Activated T-helper 2 cell treated with anti-CD3 and anti-CD28 coated beads, Interferon-gamma antibody, Interleukin-2, Interleukin-4, amounts not matched to agents 10 μg/mL and 5 μg/mL and 100 μg/mL, durations not matched to agents 14 hours and 24 hours and 36 hours (primary cell): ENCODE measurements at regions not wholly inside any gene's neighbourhood (a gene's known extent, or its start where the extent isn't known, plus 50 kb on each side); places are given as distances from the start of the nearest gene placed in this dataset.
"Not testable (repeated sequence)": the region's sequence is repeated elsewhere in the genome, so short reads cannot be mapped to it uniquely, and the experiment has no call there.

Experiments used
- DNase-seq: peaks from one replicate; pipeline ENCODE4 v3.0.0; 2021; ENCODE audit warnings: low spot score
- H3K27ac Mint-ChIP-seq: one replicate; pipeline ENCODE4 v1.8.0; 2021; ENCODE audit warnings: mixed read lengths
- H3K27me3 Mint-ChIP-seq: one replicate; pipeline ENCODE4 v1.8.0; 2021; ENCODE audit warnings: low read depth, mixed read lengths
- H3K36me3 Mint-ChIP-seq: one replicate; pipeline ENCODE4 v1.8.0; 2021; ENCODE audit warnings: low read depth, mixed read lengths
- H3K4me1 Mint-ChIP-seq: one replicate; pipeline ENCODE4 v1.8.0; 2021; ENCODE audit warnings: low read depth, mixed read lengths
- H3K4me3 Mint-ChIP-seq: one replicate; pipeline ENCODE4 v1.8.0; 2021; ENCODE audit warnings: low read depth, mild to moderate bottlenecking, moderate library complexity, mixed read lengths
- H3K9me3 Mint-ChIP-seq: one replicate; pipeline ENCODE4 v1.8.0; 2021; ENCODE audit warnings: mixed read lengths
- intact Hi-C: fragments of 100-400 bp; cut with micrococcal nuclease; formaldehyde crosslinking; loops from one replicate; pipeline ENCODE4 v1.15.1; 2023

DNA sequence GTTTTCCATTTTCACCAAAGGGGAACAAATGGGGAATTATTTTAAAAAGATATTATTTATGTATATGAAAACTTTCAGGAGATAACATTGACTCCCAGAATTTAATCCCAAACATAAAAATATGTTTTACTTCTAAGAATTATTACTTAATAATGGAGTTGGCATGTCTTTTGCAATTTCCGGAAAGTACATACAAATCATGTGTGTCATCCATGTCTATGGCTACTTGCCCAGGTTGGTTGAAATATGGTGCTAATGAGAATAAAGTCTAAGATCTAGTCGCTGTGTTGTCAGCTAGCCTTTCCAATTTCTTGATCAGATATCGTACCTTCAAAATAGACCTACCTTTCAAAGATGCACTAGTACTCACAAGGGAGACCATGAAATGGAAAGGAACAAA is 1003.2 kb upstream of the PCDH20 start:
- Mint-ChIP-seq H3K4me1 (no peaks in the 10 kb centered on the region), H3K27me3 (no peaks in the 10 kb centered on the region), H3K9me3 (no peaks in the 10 kb centered on the region), H3K27ac (no peak overlapping the region), H3K36me3 (no peaks in the 10 kb centered on the region), H3K4me3 (no peak overlapping the region)
- no peak for DNase-seq
- intact Hi-C loops, result no loop called here

DNA sequence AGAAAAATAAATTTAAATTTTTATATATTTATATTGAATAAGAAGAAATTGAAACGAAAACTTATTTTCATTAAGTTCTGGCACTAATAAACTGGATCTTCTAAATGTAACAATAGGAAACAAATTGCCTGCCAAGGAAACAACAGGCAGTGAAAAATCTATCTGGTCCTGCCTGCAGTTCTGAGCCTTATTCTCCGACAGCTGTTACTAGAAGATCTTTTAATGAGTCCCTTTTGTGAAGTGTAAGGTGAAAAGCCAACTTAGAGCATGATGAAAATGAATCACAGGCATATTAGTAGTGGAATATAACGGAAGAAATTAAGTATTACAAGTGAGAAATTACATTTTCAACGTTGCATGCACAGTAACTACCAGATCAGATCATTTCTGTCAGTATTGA is 1002.7 kb upstream of the PCDH20 start:
- intact Hi-C loops, result no loop called here
- DNase-seq, result no peak
- no peaks in the 10 kb centered on the region for H3K27me3 Mint-ChIP-seq
- H3K36me3 Mint-ChIP-seq, result no peaks in the 10 kb centered on the region
- H3K27ac Mint-ChIP-seq, result no peak overlapping the region
- H3K4me1 Mint-ChIP-seq, result no peaks in the 10 kb centered on the region
- H3K4me3 Mint-ChIP-seq, result no peak overlapping the region
- H3K9me3 Mint-ChIP-seq, result no peaks in the 10 kb centered on the region

DNA sequence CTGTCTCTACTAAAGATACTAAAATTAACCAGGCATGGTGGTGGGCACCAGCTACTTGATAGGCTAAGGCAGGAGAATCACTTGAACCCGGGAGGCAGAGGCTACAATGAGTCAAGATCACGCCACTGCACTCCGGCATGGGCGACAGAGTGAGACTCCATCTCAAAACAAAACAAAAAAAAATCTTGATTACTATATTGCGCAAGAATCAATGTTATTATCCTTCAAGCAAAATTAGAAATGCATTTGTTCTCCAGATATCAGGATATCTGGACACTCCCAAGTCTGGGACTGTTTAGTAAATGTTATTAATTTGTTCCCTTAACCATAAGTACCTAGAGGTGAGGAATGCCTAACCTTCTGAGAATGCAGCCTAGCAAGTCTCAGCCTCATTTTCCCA is 992.2 kb upstream of the PCDH20 start:
- intact Hi-C loops, result no loop called here
- H3K9me3 Mint-ChIP-seq, result peaks cover 34% of the 10 kb centered on the region
- H3K27ac Mint-ChIP-seq, result no peak overlapping the region
- no peak for DNase-seq
- no peaks in the 10 kb centered on the region for H3K4me1 Mint-ChIP-seq
- no peaks in the 10 kb centered on the region for H3K27me3 Mint-ChIP-seq
- H3K36me3 Mint-ChIP-seq, result no peaks in the 10 kb centered on the region
- H3K4me3 Mint-ChIP-seq, result no peak overlapping the region

DNA sequence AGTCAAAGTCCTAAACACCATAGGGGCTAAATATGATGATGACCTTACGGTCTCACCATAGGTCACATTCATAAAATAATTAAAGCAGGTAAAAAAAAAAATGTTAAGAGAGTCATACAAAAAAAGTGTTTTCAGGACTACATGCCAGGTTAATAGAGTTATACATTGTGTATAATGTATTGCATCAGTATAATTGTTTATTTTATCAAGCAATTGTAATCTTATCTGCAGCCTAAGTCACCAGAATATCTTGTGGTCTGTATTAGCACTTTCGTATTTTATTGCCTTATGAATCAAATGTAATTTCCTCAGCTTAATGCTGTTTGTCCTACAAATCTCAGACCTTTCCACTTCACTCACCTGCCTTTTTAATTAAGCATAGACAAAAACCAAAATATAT is 972.9 kb upstream of the PCDH20 start:
- H3K4me3 Mint-ChIP-seq, result no peak overlapping the region
- no peak for DNase-seq
- H3K9me3 Mint-ChIP-seq, result peaks cover 4% of the 10 kb centered on the region
- no peaks in the 10 kb centered on the region for H3K27me3 Mint-ChIP-seq
- intact Hi-C loops, result no loop called here
- H3K27ac Mint-ChIP-seq, result no peak overlapping the region
- H3K4me1 Mint-ChIP-seq, result no peaks in the 10 kb centered on the region
- H3K36me3 Mint-ChIP-seq, result no peaks in the 10 kb centered on the region

DNA sequence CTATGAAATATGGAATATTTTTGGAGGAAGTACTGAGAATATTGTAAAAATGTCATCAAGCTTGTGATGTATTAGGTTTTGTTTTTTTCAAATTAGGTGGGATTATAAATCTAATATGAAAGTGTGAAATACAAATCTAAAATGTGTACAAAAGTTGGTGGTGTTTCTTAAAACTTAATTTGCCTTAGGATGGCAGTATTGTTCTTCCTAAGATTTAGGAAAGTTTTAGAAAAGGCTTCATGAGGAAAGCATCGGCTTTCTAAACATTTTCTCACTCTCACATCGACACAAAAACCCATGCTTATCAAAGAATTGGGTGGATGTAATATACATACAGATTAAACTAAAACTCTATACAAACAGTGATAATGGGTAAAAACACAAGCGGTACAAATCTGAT is 972.0 kb upstream of the PCDH20 start:
- Mint-ChIP-seq H3K9me3 (peaks cover 4% of the 10 kb centered on the region), H3K4me3 (no peak overlapping the region), H3K27me3 (no peaks in the 10 kb centered on the region), H3K27ac (no peak overlapping the region), H3K36me3 (no peaks in the 10 kb centered on the region), H3K4me1 (no peaks in the 10 kb centered on the region)
- no peak for DNase-seq
- intact Hi-C loops, result no loop called here

DNA sequence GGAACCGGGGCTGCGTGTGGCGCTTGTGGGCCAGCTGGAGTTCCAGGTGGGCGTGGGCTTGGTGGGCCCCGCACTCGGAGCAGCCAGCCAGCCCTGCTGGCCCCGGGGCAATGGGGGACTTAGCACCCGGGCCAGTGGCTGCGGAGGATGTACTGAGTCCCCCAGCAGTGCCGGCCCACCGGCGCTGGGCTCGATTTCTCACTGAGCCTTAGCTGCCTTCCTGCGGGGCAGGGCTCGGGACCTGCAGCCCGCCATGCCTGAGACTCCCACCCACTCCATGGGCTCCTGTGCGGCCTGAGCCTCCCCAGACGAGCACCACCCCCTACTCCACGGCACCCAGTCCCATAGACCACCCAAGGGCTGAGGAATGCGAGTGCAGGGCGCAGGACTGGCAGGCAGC is 963.6 kb upstream of the PCDH20 start:
- intact Hi-C loops, H3K4me3 Mint-ChIP-seq, H3K27ac Mint-ChIP-seq, H3K27me3 Mint-ChIP-seq, DNase-seq, H3K36me3 Mint-ChIP-seq, H3K4me1 Mint-ChIP-seq: not testable (repeated sequence)
- peaks cover 12% of the 10 kb centered on the region for H3K9me3 Mint-ChIP-seq

DNA sequence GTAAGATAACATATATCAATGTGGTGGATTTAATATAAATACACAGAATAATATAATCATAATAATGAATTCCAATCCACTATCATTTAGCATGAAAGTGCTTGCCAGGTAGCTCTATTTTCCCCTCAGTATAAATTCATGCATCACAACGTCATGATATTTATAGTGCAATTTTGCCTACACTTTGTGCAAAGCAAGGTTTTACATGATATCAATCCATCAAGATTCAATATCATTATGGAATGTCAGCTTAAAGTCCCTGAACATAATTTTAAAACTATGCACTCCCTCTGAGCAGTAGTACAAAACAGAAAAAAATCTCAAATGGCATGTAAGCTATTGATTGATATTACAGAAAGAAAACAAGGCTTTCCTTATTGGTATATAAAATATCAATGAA is 962.2 kb upstream of the PCDH20 start:
- no peak for DNase-seq
- Mint-ChIP-seq H3K27ac (no peak overlapping the region), H3K9me3 (peaks cover 12% of the 10 kb centered on the region), H3K4me3 (no peak overlapping the region), H3K4me1 (no peaks in the 10 kb centered on the region), H3K27me3 (no peaks in the 10 kb centered on the region), H3K36me3 (no peaks in the 10 kb centered on the region)
- intact Hi-C loops, result no loop called here

DNA sequence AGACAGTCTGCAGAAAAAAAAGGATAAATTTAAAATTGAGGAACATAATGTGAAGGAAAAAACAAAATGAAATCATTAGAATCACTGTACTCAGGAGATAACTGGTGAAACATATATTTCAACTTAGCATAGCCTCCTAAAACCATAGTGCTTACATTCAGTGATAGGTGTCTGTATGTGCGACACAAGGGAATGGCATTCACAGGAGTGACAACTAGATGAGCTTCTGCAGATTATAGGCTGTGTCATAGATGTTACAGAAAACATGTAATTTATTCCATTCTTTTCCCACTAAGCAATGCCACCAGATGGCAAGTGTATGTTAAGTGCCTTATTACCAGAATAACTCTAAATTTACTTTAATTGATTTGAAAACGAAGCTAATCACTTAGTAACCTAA is 960.0 kb upstream of the PCDH20 start:
- no peak for DNase-seq
- Mint-ChIP-seq H3K4me3 (no peak overlapping the region), H3K27me3 (no peaks in the 10 kb centered on the region), H3K9me3 (peaks cover 6% of the 10 kb centered on the region), H3K36me3 (no peaks in the 10 kb centered on the region), H3K27ac (no peak overlapping the region), H3K4me1 (no peaks in the 10 kb centered on the region)
- intact Hi-C loops, result no loop called here

DNA sequence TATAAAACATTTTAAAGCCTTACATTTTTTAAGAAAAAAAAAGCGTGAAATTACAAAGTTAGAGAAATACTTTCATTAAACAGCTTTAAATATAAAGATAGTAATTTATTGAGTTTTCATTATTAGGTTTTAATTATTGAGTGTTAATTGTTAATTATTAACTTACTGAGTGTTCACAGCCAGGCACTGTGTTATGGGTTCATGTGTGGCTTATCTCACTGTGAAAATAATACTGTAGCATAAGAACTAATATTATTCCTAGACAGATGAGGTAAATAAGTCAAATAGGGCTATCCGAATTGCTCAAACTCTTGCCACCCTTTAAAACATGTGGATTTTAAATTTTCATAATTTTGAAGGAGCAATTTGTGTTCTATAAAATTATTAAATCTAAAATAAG is 956.1 kb upstream of the PCDH20 start:
- intact Hi-C loops, result no loop called here
- DNase-seq, result no peak
- Mint-ChIP-seq H3K4me3 (no peak overlapping the region), H3K4me1 (no peaks in the 10 kb centered on the region), H3K36me3 (no peaks in the 10 kb centered on the region), H3K27ac (no peak overlapping the region), H3K27me3 (no peaks in the 10 kb centered on the region), H3K9me3 (peaks cover 8% of the 10 kb centered on the region)

DNA sequence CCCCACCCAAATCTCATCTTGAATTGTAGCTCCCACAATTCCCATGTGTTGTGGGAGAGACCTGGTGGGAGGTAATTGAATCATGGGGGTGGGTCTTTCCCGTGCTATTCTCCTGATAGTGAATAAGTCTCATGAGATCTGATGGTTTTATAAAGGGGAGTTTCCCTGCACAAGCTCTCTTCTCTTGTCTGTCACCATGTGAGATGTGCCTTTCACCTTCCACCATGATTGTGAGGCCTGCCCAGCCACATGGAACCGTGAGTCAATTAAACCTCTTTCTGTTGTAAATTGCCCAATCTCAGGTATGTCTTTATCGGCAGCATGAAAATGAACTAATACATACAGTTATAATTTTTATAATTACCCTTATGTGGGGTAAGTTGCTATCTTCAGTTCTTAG is 952.3 kb upstream of the PCDH20 start:
- H3K4me1 Mint-ChIP-seq, H3K27ac Mint-ChIP-seq, intact Hi-C loops, H3K27me3 Mint-ChIP-seq, H3K36me3 Mint-ChIP-seq, DNase-seq, H3K4me3 Mint-ChIP-seq, H3K9me3 Mint-ChIP-seq: not testable (repeated sequence)

DNA sequence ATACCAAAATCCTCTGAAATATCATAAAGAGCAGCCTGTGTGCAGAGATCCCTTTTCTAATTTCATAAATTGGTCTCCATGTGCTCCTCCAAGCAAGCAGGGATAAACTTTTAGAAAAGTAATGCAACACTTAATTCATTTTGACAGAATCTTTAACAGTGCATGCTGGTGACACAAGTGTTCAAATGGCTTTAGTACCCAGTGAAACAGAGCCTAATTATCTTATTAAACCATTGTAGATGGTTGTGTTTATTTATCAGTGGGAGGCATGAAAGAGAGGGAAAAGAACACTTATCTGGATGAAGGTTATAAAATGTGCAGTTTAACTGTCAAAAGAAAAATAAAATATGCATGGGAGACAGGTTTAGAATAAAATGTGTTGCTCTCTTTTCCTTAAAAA is 945.0 kb upstream of the PCDH20 start:
- H3K4me1 Mint-ChIP-seq, result no peaks in the 10 kb centered on the region

DNA sequence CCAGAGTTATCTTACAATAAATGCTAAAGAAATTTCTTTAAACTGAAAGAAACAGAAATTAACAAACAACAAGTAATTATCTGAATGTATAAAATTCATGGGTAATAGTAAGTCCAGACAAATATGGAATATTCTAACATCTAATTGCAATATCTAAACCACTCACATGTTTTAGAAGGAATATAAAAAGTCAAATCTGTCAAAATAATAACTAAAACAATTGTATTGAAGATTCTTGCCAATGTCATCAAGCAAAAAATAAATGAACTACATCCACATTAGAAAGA is 942.9 kb upstream of the PCDH20 start:
- DNase-seq, result no peak
- Mint-ChIP-seq H3K27ac (no peak overlapping the region), H3K9me3 (peaks cover 10% of the 10 kb centered on the region), H3K4me3 (no peak overlapping the region), H3K4me1 (no peaks in the 10 kb centered on the region), H3K27me3 (no peaks in the 10 kb centered on the region), H3K36me3 (no peaks in the 10 kb centered on the region)
- intact Hi-C loops, result no loop called here

More for the DNA sequence above, 945.0 kb upstream of the PCDH20 start:
- Mint-ChIP-seq H3K4me3 (no peak overlapping the region), H3K27me3 (no peaks in the 10 kb centered on the region), H3K36me3 (no peaks in the 10 kb centered on the region), H3K9me3 (peaks cover 4% of the 10 kb centered on the region), H3K27ac (no peak overlapping the region)
- no peak for DNase-seq
- intact Hi-C loops, result no loop called here

DNA sequence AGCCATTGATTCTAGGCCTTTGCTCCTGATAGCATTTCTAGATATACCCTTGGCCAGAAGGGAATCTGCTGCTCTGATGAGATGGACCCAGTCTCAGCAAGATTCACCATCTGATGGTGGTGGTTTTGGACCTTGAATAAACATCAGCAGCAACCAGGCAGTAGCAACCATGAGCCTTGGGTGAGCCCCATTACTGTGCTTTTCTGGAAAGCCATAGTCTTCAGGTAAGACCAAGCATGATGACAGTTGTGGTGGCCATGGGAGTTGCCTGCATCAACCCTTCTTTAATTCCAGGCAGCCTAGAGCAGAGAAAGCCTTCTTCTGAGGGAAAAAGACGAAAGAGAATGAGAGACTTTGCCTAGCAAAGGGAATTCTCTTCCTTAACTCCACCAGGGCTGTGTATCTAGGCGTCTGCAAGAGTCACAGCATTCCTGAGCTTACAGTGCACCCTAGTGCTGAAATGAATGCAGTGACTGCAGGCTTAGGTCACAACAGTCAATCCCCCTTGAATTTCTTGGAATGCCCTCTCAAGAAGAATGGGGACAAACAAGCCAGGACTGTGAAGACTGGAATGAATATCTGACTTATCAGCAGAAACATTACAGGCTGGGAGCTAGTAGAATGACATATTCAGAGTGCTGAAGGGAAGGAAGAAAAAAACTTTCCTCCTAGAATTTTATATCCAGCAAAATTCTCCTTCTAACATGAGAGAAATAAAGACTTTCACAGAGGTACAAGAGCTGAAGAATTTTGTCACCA is 942.4 kb upstream of the PCDH20 start:
- Mint-ChIP-seq H3K4me3 (no peak overlapping the region), H3K27ac (no peak overlapping the region), H3K4me1 (no peaks in the 10 kb centered on the region), H3K36me3 (no peaks in the 10 kb centered on the region), H3K27me3 (no peaks in the 10 kb centered on the region), H3K9me3 (peaks cover 11% of the 10 kb centered on the region)
- intact Hi-C loops, result no loop called here
- no peak for DNase-seq

DNA sequence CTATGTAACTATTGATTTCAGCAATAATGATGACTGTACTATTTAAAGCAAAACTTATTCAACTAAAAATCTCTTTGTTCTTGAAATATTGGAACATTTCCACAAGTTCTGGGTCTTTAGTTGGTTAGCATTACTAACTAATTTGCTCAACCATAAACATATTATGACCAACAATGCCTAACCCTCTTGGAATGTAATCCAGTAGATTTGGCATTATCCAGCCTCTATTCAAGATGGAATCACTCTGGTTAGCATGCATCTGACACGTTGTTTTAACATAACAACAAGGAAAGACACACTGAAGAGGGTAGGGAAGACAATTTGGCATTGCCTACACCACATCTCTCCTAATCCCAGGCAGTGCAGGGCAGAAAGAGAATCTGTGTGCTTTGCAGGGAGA is 941.3 kb upstream of the PCDH20 start:
- H3K9me3 Mint-ChIP-seq, result peaks cover 14% of the 10 kb centered on the region
- H3K27me3 Mint-ChIP-seq, result no peaks in the 10 kb centered on the region
- H3K36me3 Mint-ChIP-seq, result no peaks in the 10 kb centered on the region
- no peak overlapping the region for H3K27ac Mint-ChIP-seq
- intact Hi-C loops, result no loop called here
- no peak for DNase-seq
- H3K4me1 Mint-ChIP-seq, result no peaks in the 10 kb centered on the region
- H3K4me3 Mint-ChIP-seq, result no peak overlapping the region
